ENCODE measurements at regions not wholly inside any gene's neighbourhood (a gene's known extent, or its start where the extent isn't known, plus 50 kb on each side); places are given as distances from the start of the nearest gene placed in this dataset.
"Not testable (repeated sequence)": the region's sequence is repeated elsewhere in the genome, so short reads cannot be mapped to it uniquely, and the experiment has no call there.

GRCh38 chr17:77037943-77038342 is 102.8 kb upstream of the SEC14L1 start:
- no peak for DNase-seq

GRCh38 chr17:77038884-77039555 is 101.7 kb upstream of the SEC14L1 start:
- no peak for DNase-seq

DNA sequence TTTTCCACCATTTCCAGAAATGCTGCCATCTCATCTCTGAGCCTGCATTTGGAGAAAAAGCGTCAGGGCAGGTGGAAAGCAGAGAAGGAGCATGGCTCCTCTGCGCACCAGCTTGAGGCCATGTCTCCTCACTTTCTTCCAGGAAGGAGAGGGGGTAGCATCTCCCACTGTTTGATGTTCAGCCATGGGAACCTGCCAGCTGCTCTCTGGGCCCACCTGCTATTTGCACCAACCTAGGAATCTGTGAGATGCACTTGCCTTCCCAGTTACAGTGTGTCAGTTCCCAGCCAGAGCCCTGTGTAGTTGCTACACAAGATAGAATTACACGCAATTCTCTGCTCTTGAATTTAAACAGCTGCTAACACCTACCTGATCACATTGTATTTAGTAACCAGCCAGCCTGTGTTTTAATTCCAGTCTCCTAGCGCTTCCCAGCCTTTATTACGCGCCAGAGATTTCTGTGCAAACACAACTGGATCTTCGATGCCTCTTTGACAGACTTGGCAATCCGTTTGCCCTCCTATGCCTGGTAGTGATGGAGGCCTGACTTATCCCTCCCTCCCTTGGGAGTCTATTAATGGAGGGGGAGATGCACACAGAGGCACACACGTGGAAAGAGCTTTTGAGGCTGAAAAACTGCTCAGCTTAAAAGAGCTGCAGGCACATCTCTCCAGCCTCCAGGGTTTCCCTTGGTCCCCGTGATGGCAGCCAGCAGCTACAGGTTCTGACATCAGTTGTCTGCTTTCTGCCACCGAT is 98.1 kb upstream of the SEC14L1 start:
- DNase-seq: no peak

- no peak for DNase-seq
Observed at GRCh38 chr17:77045441-77046041, 95.2 kb upstream of the SEC14L1 start.

DNA sequence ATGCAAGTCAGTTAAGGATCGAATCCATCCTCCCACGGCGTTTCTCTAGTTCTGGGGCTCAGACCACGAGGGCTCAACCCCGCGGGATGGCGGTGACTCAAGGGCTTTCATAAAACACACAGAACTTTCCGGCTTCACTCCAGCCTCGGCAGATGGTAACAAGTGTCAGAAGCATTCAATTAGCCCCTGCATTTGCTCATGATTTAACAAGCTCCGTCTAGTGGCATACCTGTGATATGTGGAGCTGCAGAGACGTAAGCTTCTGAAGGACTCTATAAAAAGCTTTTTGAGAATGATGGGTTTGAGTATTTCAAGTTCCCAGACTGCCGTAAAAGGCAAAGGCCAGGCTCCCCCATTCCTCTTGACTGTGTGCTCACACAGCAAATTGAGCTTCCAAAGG is 91.3 kb upstream of the SEC14L1 start:
- DNase-seq: no peak

GRCh38 chr17:77050901-77051300 is 89.9 kb upstream of the SEC14L1 start:
- DNase-seq: not testable (repeated sequence)

- DNase-seq: no peak
Observed at GRCh38 chr17:77054936-77055335, 85.8 kb upstream of the SEC14L1 start.

GRCh38 chr17:77055453-77055852 is 85.3 kb upstream of the SEC14L1 start:
- no peak for DNase-seq

DNA sequence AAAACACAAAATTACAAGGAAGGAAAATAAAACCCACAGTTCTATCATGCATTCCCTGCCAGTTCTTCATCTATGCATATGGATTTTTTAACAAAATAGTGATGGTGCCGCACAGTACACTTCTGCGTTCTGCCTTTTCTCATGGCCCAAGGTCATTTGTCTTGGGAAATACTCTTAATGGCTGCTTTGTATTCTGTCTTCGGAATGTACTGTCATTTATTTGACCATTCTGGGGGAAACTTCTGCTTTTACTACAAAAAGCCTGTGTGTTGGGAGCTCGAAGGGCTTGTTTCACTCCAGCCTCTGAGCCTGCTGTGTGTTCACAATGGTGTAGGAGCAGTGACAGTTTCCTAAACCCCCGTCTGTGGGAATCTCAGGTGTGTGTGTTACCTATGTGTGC is 82.8 kb upstream of the SEC14L1 start:
- DNase-seq: no peak

DNA sequence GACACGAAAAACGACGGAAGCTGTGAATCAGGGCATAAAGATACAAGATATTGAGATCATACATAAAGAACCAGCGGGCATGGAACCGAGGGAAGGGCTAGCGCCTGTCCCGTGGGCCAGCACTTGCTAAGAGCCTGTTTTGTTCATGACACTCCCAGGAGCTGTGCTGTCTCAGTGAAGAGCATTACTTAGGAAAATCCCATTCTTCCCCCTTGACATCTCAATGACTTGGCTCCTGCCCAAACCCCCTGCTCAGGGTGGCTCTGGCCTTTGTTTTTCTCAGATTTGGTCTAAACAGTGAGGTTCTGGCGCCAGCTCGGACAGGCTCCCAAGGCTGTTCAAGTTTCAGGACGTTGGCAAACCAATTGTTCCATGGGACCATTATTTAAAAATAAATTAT is 79.1 kb upstream of the SEC14L1 start:
- no peak for DNase-seq

DNA sequence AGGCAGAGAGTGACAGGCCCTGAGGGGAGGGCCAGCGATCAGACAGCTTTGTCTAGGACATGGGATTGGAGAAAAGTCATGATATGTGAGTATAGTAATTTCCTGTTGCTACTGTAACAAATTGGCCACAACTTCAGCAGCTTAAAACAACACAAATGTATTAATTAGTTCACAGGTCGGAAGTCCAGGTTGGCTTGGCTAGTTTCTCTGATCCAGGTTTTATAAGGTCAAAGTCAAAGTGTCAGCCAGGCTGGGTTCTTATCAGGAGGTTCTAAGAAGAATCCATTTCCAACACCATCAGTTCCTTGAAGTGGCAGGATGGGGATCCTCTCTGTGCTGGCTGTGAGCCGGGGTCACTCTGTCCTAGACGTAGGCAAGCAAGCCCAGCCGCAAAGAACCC is 76.2 kb upstream of the SEC14L1 start:
- DNase-seq: no peak

GRCh38 chr17:77066165-77066564 is 74.6 kb upstream of the SEC14L1 start:
- DNase-seq: no peak

- DNase-seq: peak in 1 of 2 donors; percentile 48
Observed at GRCh38 chr17:77066726-77067409, 73.9 kb upstream of the SEC14L1 start.

- DNase-seq: no peak
Observed at GRCh38 chr17:77068915-77069314, 71.9 kb upstream of the SEC14L1 start.

DNA sequence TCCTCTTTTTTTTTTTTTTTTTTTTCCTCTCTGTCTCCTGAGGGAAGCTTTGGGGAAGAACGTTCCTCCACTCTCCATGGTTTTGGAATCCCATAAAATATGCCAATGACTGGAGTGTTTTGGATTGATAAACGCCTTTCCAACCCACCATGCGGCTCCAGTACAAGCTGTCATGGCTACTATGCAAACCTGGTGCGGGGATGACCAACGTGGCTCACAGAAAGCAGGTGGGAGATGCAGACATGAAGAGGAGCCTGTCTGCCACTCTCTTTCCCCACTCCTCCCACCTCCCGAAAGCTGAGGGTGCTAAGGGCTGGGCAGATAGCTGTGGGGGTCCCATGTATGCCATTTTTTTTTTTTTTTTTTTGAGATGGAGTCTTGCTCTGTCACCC is 69.9 kb upstream of the SEC14L1 start:
- DNase-seq: no peak

GRCh38 chr17:77071925-77072490 is 68.8 kb upstream of the SEC14L1 start:
- no peak for DNase-seq

GRCh38 chr17:77072670-77073069 is 68.1 kb upstream of the SEC14L1 start:
- no peak for DNase-seq

DNA sequence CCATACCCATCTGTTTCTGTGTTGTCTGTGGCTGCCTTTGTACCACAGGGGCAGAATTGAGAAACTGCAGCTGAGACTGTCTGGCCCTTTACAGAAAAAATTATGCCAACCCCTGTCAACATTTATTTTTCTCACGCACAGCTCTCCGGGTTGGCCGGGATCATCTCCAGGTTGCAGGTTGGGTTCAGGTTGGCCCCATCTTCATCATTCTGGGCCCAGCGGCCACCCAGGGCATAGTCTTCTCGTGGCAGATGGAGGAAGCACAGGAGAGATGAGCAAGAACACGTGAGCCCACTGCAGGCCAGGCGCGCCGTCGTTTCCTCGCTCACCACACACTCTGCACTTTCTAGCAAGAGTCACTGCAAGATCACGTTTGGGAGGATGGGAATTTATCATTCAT is 66.1 kb upstream of the SEC14L1 start:
- no peak for DNase-seq

DNA sequence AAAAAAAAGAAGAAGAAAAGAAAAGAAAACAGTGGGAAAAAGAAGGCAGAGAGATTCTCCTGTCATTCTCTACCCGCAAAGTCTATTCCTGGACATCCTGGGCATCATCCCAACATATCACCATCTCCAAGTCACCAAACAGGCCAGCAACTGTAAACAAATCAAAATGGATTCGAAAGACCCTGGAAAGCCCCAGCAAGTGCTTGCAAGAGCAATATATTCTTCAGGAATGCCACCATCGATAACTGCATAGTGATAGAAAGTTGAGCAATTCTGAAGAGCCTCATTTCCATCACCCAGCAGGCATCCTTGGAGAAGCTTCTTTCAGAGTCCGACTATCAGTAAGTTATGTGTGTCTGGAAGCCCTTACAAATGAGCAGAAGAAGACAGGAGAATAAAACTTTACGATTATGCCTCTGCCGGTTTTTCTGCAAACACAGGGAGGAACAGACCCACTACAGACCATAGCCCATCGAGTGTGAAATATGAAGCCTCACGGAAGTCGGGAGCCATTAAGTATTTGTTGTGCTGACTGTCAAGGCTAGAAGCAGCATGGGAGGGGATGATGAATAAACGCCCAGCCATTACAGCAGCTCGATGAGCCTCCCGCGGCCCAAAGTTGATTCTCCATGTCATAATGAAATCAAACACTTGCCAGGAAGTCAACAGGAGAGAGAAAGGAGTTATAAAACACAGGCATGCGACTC is 64.5 kb upstream of the SEC14L1 start:
- DNase-seq: no peak

GRCh38 chr17:77083531-77083930 is 57.2 kb upstream of the SEC14L1 start:
- no peak for DNase-seq

GRCh38 chr17:77085926-77086432 is 54.8 kb upstream of the SEC14L1 start:
- DNase-seq: no peak

All from right lung (tissue), 2 donors.